Fibroblast of skin of scalp (primary cell): ENCODE measurements at regions not wholly inside any gene's neighbourhood (a gene's known extent, or its start where the extent isn't known, plus 50 kb on each side); places are given as distances from the start of the nearest gene placed in this dataset.

Source experiments
- DNase-seq: peaks from one replicate; pipeline ENCODE4 v3.0.0-alpha.2; 2013

- DNase-seq: peak; percentile 56
Measured at GRCh38 chr6:41451515-41452163, 94.5 kb upstream of the FOXP4 start.

DNA sequence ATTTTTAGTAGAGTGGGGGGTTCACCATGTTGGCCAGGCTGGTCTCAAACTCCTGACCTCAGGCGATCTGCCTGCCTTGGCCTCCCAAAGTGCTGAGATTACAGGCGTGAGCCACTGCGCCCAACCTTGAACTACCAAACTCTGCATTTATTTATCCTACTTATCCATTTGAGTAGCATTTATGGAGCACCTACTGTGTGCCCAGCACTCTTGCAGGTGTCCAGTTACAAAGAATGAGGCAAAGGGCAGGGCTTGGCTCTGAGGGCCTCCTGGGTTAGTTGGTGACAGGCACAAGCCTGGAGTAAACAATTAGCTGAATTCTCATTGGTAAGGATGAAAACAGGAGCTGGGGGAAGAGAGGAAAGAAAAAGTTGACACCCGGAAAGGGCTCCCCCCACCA is 93.4 kb upstream of the FOXP4 start:
- no peak for DNase-seq

DNA sequence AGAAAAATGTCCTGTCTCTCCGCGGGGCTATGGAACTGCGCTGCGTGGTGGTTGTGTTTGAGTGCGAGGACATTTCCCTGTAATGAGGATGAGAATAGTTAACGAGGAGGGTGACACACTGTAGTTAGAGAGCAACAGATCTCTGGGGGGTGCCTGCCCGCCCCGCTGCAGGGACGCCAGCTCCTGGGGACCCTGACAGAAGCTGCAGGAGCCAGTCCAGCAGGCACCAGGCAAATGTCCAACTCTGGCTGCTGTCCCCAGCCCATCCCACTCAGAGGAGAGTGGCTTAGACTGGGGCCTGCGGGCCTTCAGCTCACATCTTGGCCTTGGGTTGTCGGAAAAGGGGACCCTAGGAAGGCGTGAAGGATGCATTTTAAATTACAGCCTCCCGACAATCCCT is 92.9 kb upstream of the FOXP4 start:
- no peak for DNase-seq

- no peak for DNase-seq
Measured at GRCh38 chr6:41454189-41454789, 91.9 kb upstream of the FOXP4 start.

GRCh38 chr6:41455410-41455809 is 90.8 kb upstream of the FOXP4 start:
- no peak for DNase-seq

- DNase-seq: peak; percentile 13
Measured at GRCh38 chr6:41455818-41456217, 90.4 kb upstream of the FOXP4 start.

DNA sequence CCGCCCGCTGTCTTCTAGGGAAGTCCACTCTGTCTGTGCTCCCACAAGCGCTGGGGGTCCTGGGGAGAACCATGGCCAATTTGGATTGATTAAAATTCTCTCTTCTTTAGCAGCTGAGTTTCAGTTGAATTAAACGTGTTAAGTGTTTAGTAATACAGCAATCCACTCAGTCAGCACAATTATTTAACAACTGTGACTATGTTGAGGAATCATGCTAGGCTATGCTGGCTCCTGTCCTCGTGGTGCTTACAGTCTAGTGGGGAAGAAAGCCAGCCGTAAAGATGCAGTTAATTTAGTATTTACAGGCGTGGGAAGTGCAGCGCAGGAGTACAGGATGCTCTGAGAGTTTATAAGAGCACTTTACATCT is 88.9 kb upstream of the FOXP4 start:
- no peak for DNase-seq

GRCh38 chr6:41459738-41460137 is 86.4 kb upstream of the FOXP4 start:
- no peak for DNase-seq

- DNase-seq: peak; percentile 18
Measured at GRCh38 chr6:41460742-41461336, 85.3 kb upstream of the FOXP4 start.

DNA sequence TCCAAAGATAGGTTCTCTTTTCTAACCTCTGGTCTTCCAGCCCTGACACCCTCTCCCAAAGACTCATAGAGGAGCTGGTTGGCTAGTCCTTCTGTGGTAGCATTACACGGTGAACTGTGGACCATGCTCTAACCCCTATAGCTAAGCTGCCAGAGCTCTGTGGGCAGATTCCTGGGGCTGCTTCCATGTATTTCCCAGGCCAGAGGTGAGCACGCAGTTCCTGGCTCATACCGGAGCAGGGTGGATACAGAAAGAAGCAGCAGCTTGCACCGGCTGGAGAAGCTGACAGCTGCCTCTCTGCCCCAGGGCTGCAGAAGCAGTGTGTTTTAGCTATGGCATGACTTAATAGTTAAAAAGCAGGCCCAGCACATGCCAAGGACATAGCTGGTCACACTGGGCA is 84.1 kb upstream of the FOXP4 start:
- no peak for DNase-seq

- peak; percentile 51 for DNase-seq
Measured at GRCh38 chr6:41463062-41463930, 82.9 kb upstream of the FOXP4 start.

DNA sequence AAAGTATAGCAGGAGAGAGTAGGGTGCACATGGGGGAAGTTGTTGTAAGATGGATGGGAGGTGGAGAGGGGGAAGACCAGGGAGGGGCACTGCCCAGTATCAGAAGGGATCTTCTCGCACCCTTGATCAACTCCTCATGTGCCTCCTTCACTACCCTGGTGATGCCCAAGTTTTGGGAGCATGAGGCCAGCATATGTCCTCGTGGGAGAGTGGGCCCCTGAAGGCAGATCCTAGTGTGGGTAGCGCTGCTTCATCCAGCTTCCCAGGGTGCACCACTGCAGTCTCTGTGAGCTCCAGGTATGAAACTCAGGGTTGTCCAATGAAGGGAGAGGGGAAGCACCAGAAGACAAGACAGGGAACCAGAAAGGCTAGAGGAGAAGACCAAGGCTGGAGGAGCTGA is 82.2 kb upstream of the FOXP4 start:
- no peak for DNase-seq

GRCh38 chr6:41464481-41464880 is 81.7 kb upstream of the FOXP4 start:
- peak; percentile 73 for DNase-seq

GRCh38 chr6:41466437-41466990 is 79.7 kb upstream of the FOXP4 start:
- DNase-seq: no peak

GRCh38 chr6:41467061-41467460 is 79.1 kb upstream of the FOXP4 start:
- no peak for DNase-seq

DNA sequence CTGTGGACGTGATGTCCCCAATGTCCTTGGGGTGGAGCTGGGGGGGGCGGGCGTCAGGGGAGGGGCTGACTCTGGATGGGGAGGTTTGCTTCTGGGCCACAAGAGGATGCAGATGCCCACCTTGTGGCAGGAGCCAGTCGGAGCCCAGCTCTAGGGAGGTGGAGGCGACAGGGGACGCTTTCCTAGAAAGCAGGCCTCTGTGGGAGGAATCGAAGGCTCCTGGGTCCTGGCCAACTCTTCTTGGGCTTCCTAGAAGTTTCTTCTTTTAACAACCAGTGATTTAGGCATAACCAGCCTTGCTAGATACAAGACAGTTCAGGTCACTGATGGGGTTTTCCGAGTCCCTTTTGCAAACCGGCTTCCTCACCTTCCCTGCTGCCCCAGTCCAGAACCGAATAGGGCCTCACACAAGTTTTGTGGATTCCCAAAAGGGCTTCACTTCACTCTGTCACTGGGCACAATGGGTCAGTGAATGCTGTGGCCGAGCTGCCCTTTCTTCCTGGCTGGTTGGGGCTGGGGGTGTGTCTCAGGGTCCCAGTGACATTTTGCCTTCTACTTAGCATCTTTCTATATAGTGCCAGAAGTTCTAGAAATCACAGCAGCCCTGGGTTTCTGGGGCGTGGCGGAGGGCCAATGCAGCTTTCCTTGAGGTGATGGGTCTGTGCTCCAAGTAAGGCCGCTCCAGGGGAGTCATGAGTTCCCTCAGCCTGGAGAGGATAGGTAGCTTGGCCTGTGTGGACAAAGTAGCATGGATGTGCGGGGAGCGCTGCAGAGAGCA is 78.4 kb upstream of the FOXP4 start:
- DNase-seq: no peak

- DNase-seq: no peak
Measured at GRCh38 chr6:41469156-41470028, 76.8 kb upstream of the FOXP4 start.

- peak; percentile 38 for DNase-seq
Measured at GRCh38 chr6:41470029-41470330, 76.2 kb upstream of the FOXP4 start.

DNA sequence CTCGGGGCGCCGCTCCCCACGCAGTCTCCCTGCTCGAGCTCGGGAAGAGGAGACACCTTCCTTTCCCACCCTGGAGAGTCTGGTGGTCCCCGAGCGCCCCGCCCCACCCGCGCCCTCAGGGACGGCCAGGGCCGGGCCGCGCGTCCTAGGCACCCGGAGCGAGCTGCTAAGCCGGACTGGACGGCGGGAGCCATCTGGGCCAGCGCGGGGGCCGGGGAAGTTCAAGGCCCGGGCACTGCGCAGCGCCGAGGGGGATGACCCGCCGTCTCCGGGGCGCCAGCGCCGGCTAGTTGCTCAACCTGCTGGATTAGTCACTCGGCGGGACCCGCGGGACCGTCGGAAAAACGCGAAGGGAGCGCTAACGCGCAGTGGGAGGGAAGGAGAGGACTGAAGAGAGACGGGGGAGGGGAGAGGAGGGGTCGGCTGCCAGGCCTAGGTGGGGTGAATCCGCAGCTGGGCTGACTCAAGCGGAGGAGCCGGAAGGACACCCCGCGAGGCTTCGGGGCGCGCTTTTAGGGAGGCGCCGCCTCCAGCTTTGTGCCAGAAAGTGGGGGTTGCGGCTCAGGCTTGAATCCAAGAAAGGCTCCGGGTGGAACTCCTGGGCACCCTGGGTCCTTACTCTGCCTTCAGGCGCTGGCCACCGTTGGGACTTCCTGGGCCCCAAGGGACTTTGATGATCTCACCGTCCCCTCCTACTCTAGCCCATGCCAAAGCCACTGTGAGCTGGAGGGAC is 75.7 kb upstream of the FOXP4 start:
- peak; percentile 53 for DNase-seq

DNA sequence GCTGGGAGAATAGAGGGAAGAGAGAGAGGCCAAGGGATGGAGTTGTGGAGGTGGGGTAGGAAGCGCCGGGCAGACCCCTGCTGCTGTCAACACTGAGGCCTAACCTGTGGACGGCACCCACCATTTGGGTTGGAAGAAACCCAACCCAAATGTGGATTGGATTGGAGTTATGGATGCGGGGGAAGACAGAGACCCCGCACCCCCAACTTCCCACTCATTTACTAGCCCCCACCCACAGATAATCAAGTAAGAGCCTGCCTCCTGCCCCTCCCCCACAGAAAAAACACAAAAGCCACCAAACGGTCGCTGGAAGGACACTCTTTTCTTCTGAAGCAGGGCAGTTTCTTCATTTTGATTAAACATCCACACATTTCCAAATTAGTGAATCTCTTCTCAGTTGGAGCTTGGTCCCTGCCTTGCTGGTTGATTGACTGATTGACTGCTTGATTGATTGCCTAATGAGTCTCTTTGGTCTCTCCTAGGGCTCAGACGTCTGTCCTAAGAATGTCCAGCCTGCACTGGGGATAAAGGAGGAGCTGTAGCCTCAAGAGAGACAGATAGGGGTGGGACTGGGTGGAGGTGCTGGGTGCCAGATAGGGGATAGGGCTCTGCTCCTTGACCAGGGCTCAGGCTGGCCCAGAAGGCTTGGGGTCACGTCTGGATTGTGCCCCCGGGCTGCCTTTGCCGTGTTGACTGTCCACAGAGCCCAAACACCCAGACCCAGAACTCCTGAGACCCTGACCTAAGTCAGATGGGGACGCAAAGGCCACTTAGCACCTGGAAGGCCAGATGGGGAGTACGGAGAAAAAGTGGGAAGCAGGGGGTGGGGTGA is 74.9 kb upstream of the FOXP4 start:
- DNase-seq: no peak
